ENCODE measurements at regions not wholly inside any gene's neighbourhood (a gene's known extent, or its start where the extent isn't known, plus 50 kb on each side); places are given as distances from the start of the nearest gene placed in this dataset.

GRCh38 chr15:99480016-99480810, 85.6 kb upstream of the MEF2A start:
- Histone ChIP-seq H4K20me1 (ENCODE audit: insufficient read depth, low read length) (no peaks in the 10 kb centered on the region), H3K79me2 (ENCODE audit: insufficient read depth, low read length) (no peaks in the 10 kb centered on the region), H3K27me3 (ENCODE audit: insufficient read depth, low read length) (no peaks in the 10 kb centered on the region; the same call in 1 of the 2 replicates), H3K4me2 (ENCODE audit: low read length) (no peak overlapping the region), H2AFZ (ENCODE audit: low read length) (no peak overlapping the region), H3K4me1 (ENCODE audit: insufficient read depth, low read length, severe bottlenecking) (peaks cover 36% of the 10 kb centered on the region), H3K27ac (ENCODE audit: low read depth, low read length, poor library complexity, severe bottlenecking) (no peak overlapping the region), H3K9me3 (ENCODE audit: low read length) (no peaks in the 10 kb centered on the region), H3K9ac (ENCODE audit: low read length) (no peak overlapping the region), H3K9me2 (ENCODE audit: low read depth, low read length) (no peaks in the 10 kb centered on the region), H3F3A (ENCODE audit: insufficient read depth, low read length) (no peaks in the 10 kb centered on the region), H3K36me3 (ENCODE audit: insufficient read depth, low read length) (no peaks in the 10 kb centered on the region), H3K4me3 (ENCODE audit: low read depth, low read length, poor library complexity, severe bottlenecking) (no peak overlapping the region)
- no peak for TF ChIP-seq CTCF (IDR thresholded peaks at IDR 0.05; ENCODE audit: low read length)
- no peak for TF ChIP-seq EZH2 (IDR thresholded peaks at IDR 0.05; ENCODE audit: borderline replicate concordance, low read length)

GRCh38 chr15:99481113-99481950, 84.5 kb upstream of the MEF2A start:
- Histone ChIP-seq H2AFZ (ENCODE audit: low read length) (no peak overlapping the region), H3F3A (ENCODE audit: insufficient read depth, low read length) (no peaks in the 10 kb centered on the region), H3K27me3 (ENCODE audit: insufficient read depth, low read length) (no peaks in the 10 kb centered on the region; the same call in 1 of the 2 replicates), H3K27ac (ENCODE audit: low read depth, low read length, poor library complexity, severe bottlenecking) (no peak overlapping the region), H4K20me1 (ENCODE audit: insufficient read depth, low read length) (no peaks in the 10 kb centered on the region), H3K9me2 (ENCODE audit: low read depth, low read length) (no peaks in the 10 kb centered on the region), H3K4me3 (ENCODE audit: low read depth, low read length, poor library complexity, severe bottlenecking) (no peak overlapping the region), H3K79me2 (ENCODE audit: insufficient read depth, low read length) (no peaks in the 10 kb centered on the region), H3K4me1 (ENCODE audit: insufficient read depth, low read length, severe bottlenecking) (peaks cover 36% of the 10 kb centered on the region), H3K4me2 (ENCODE audit: low read length) (no peak overlapping the region), H3K9me3 (ENCODE audit: low read length) (no peaks in the 10 kb centered on the region), H3K9ac (ENCODE audit: low read length) (no peak overlapping the region), H3K36me3 (ENCODE audit: insufficient read depth, low read length) (no peaks in the 10 kb centered on the region)
- TF ChIP-seq EZH2 (IDR thresholded peaks at IDR 0.05; ENCODE audit: borderline replicate concordance, low read length) (no peak), CTCF (IDR thresholded peaks at IDR 0.05; ENCODE audit: low read length) (no peak)

GRCh38 chr15:99481951-99482230, 83.9 kb upstream of the MEF2A start:
- Histone ChIP-seq H3K4me1 (ENCODE audit: insufficient read depth, low read length, severe bottlenecking) (peaks cover 36% of the 10 kb centered on the region), H2AFZ (ENCODE audit: low read length) (no peak overlapping the region), H3K27ac (ENCODE audit: low read depth, low read length, poor library complexity, severe bottlenecking) (no peak overlapping the region), H3K4me2 (ENCODE audit: low read length) (no peak overlapping the region), H3K9me2 (ENCODE audit: low read depth, low read length) (no peaks in the 10 kb centered on the region), H3K79me2 (ENCODE audit: insufficient read depth, low read length) (no peaks in the 10 kb centered on the region), H3K9ac (ENCODE audit: low read length) (no peak overlapping the region), H3K9me3 (ENCODE audit: low read length) (no peaks in the 10 kb centered on the region), H4K20me1 (ENCODE audit: insufficient read depth, low read length) (no peaks in the 10 kb centered on the region), H3K36me3 (ENCODE audit: insufficient read depth, low read length) (no peaks in the 10 kb centered on the region), H3K27me3 (ENCODE audit: insufficient read depth, low read length) (no peaks in the 10 kb centered on the region; the same call in 1 of the 2 replicates), H3F3A (ENCODE audit: insufficient read depth, low read length) (no peaks in the 10 kb centered on the region), H3K4me3 (ENCODE audit: low read depth, low read length, poor library complexity, severe bottlenecking) (no peak overlapping the region)
- TF ChIP-seq CTCF (IDR thresholded peaks at IDR 0.05; ENCODE audit: low read length) (no peak), EZH2 (IDR thresholded peaks at IDR 0.05; ENCODE audit: borderline replicate concordance, low read length) (no peak)
